H1 (cell line): ENCODE measurements at regions not wholly inside any gene's neighbourhood (a gene's known extent, or its start where the extent isn't known, plus 50 kb on each side); places are given as distances from the start of the nearest gene placed in this dataset.
A peak's percentile ranks its signal among the peaks of the same experiment; 100 is the strongest.

ENCODE experiments used
- CTCF ChIA-PET: fragments of 300-600 bp; sonication (Branson Sonifier 250); formaldehyde crosslinking; loops from one replicate; lab custom pipeline; 2021; ENCODE audit not compliant: partially characterized antibody; lab: Charles Lee
- POLR2A ChIA-PET: fragments of 300-600 bp; sonication (Branson Sonifier 250); formaldehyde crosslinking; loops from one replicate; lab custom pipeline; 2021; ENCODE audit warnings: inconsistent platforms; ENCODE audit not compliant: partially characterized antibody; lab: Charles Lee
- DNase-seq, 2 experiments: peaks; one replicate each; pipeline versions ENCODE4 v3.0.0 to v3.0.0-alpha.2; 2010 to 2022; ENCODE audit warnings: low spot score in 2 of 2, low read depth in 1 of 2, mixed read lengths in 1 of 2
- FAIRE-seq: peaks from 2 replicates; lab custom pipeline; 2011; peaks lifted over from hg19 to GRCh38; lab: Jason Lieb, UNC
- H2AFZ ChIP-seq: 2 replicates; pipeline ENCODE4 v1.8.1; 2012; ENCODE audit warnings: low read length, inconsistent platforms
- H2AK5ac ChIP-seq: 2 replicates; pipeline ENCODE4 v1.6.1; 2013; ENCODE audit warnings: low read depth, low read length
- H2BK120ac ChIP-seq: replicated peaks from 2 replicates; pipeline ENCODE3; 2013; ENCODE audit warnings: low read depth, low read length, inconsistent platforms
- H2BK12ac ChIP-seq: 2 replicates; pipeline ENCODE4 v1.6.1; 2013; ENCODE audit warnings: low read depth, low read length
- H2BK15ac ChIP-seq: 2 replicates; pipeline ENCODE4 v1.6.1; 2013; ENCODE audit warnings: low read length
- H2BK20ac ChIP-seq: 2 replicates; pipeline ENCODE4 v1.6.1; 2013; ENCODE audit warnings: low read length
- H2BK5ac ChIP-seq: 2 replicates; pipeline ENCODE4 v1.6.1; 2013; ENCODE audit warnings: low read depth, low read length
- H3K14ac ChIP-seq: 2 replicates; pipeline ENCODE4 v1.6.1; 2013; ENCODE audit warnings: inconsistent platforms; ENCODE audit not compliant: insufficient read length
- H3K18ac ChIP-seq: 2 replicates; pipeline ENCODE4 v1.6.1; 2013; ENCODE audit warnings: low read length; ENCODE audit errors: extremely low read depth
- H3K23ac ChIP-seq: 2 replicates; pipeline ENCODE4 v1.6.1; 2013; ENCODE audit warnings: inconsistent platforms; ENCODE audit not compliant: insufficient read length
- H3K23me2 ChIP-seq: 2 replicates; pipeline ENCODE4 v1.6.1; 2013; ENCODE audit warnings: low read depth, low read length
- H3K27ac ChIP-seq: 2 replicates; pipeline ENCODE4 v1.6.1; 2011; ENCODE audit warnings: low read depth, low read length, inconsistent platforms
- H3K27me3 ChIP-seq, 4 experiments: replicated peaks in 1 of 4; 1 replicate in 1 of 4; 2 replicates in 3 of 4; pipeline versions ENCODE4 v1.6.1 to v1.8.1; 2011 to 2013; ENCODE audit warnings: low read length in 3 of 4, mild to moderate bottlenecking in 3 of 4, inconsistent platforms in 2 of 4, mixed read lengths in 2 of 4, moderate library complexity in 1 of 4; ENCODE audit not compliant: control insufficient read depth in 3 of 4, insufficient read depth in 3 of 4; ENCODE audit errors: extremely low read depth in 1 of 4
- H3K36me3 ChIP-seq, 4 experiments: 2 replicates each; pipeline versions ENCODE4 v1.6.1 to v1.8.1; 2011 to 2013; ENCODE audit warnings: mild to moderate bottlenecking in 4 of 4, low read length in 3 of 4, moderate library complexity in 2 of 4, control low read depth in 1 of 4, inconsistent platforms in 1 of 4; ENCODE audit not compliant: insufficient read depth in 4 of 4, control insufficient read depth in 2 of 4
- H3K4ac ChIP-seq: replicated peaks from 2 replicates; pipeline ENCODE3; 2013; ENCODE audit warnings: low read length, low read depth, mixed read lengths, inconsistent platforms; ENCODE audit not compliant: insufficient read length
- H3K4me1 ChIP-seq, 4 experiments: replicated peaks in 1 of 4; 1 replicate in 1 of 4; 2 replicates in 3 of 4; pipeline versions ENCODE4 v1.6.1 to v1.8.1; 2011 to 2013; ENCODE audit warnings: low read length in 3 of 4, inconsistent platforms in 2 of 4, mixed read lengths in 1 of 4; ENCODE audit not compliant: insufficient read depth in 4 of 4, control insufficient read depth in 3 of 4
- H3K4me2 ChIP-seq, 2 experiments: 2 replicates each; pipeline versions ENCODE4 v1.6.1 to v1.8.1; 2011 to 2013; ENCODE audit warnings: low read depth in 2 of 2, low read length in 2 of 2, control low read depth in 1 of 2, inconsistent platforms in 1 of 2, mild to moderate bottlenecking in 1 of 2; ENCODE audit not compliant: insufficient read depth in 1 of 2
- H3K4me3 ChIP-seq, 4 experiments: fragments of 200-600, 300-600 bp in 1 of 4; sonication (generic), shearing (Covaris generic), sonication (Bioruptor Twin) in 1 of 4; 2 replicates each; pipeline versions ENCODE4 v1.5.1 to v1.8.1; 2011 to 2016; ENCODE audit warnings: low read length in 4 of 4, low read depth in 3 of 4, control low read depth in 2 of 4, inconsistent platforms in 2 of 4, mild to moderate bottlenecking in 2 of 4, mixed read lengths in 1 of 4, moderate library complexity in 1 of 4; ENCODE audit not compliant: insufficient read depth in 2 of 4; ENCODE audit errors: extremely low read depth in 1 of 4
- H3K56ac ChIP-seq: replicated peaks from 2 replicates; pipeline ENCODE3; 2013; ENCODE audit warnings: low read depth, mild to moderate bottlenecking, mixed read lengths, low read length, inconsistent platforms; ENCODE audit not compliant: insufficient read length
- H3K79me1 ChIP-seq: 2 replicates; pipeline ENCODE4 v1.6.1; 2013; ENCODE audit warnings: low read depth, low read length, control low read depth
- H3K79me2 ChIP-seq, 2 experiments: 2 replicates each; pipeline versions ENCODE4 v1.6.1 to v1.8.1; 2012 to 2013; ENCODE audit warnings: low read length in 2 of 2, mild to moderate bottlenecking in 2 of 2, inconsistent platforms in 1 of 2; ENCODE audit not compliant: insufficient read depth in 2 of 2, control insufficient read depth in 1 of 2
- H3K9ac ChIP-seq, 4 experiments: replicated peaks in 1 of 4; 1 replicate in 1 of 4; 2 replicates in 3 of 4; pipeline versions ENCODE4 v1.6.1 to v1.8.1; 2011 to 2013; ENCODE audit warnings: low read depth in 3 of 4, low read length in 3 of 4, control low read depth in 2 of 4, mild to moderate bottlenecking in 2 of 4, moderate library complexity in 2 of 4, inconsistent platforms in 1 of 4; ENCODE audit errors: extremely low read depth in 1 of 4
- H3K9me3 ChIP-seq, 2 experiments: 2 replicates each; pipeline versions ENCODE4 v1.6.1 to v1.8.1; 2012 to 2013; ENCODE audit warnings: mild to moderate bottlenecking in 2 of 2, moderate library complexity in 2 of 2, control low read depth in 1 of 2, inconsistent platforms in 1 of 2, low read depth in 1 of 2, low read length in 1 of 2, mixed read lengths in 1 of 2; ENCODE audit not compliant: insufficient read depth in 2 of 2
- H4K20me1 ChIP-seq, 2 experiments: replicated peaks in 1 of 2; 2 replicates each; pipeline versions ENCODE3 to v1.8.1; 2011 to 2013; ENCODE audit warnings: inconsistent platforms in 2 of 2, low read length in 2 of 2, mild to moderate bottlenecking in 1 of 2; ENCODE audit not compliant: insufficient read depth in 2 of 2, control insufficient read depth in 1 of 2
- H4K5ac ChIP-seq: 2 replicates; pipeline ENCODE4 v1.6.1; 2013; ENCODE audit warnings: low read length, low read depth, mixed read lengths, inconsistent platforms; ENCODE audit not compliant: insufficient read length
- H4K8ac ChIP-seq: 2 replicates; pipeline ENCODE4 v1.8.0; 2013; ENCODE audit warnings: mild to moderate bottlenecking, moderate library complexity, low read length, inconsistent platforms; ENCODE audit not compliant: insufficient read depth; ENCODE audit errors: extremely low read depth
- H4K91ac ChIP-seq: replicated peaks from 2 replicates; pipeline ENCODE3; 2013; ENCODE audit warnings: low read length, mixed read lengths, inconsistent platforms; ENCODE audit not compliant: insufficient read length
- JUN ChIP-seq: IDR thresholded peaks from 2 replicates; pipeline ENCODE4 v1.6.1; 2011; ENCODE audit warnings: low read depth, mild to moderate bottlenecking, improper control_type of control experiment, low read length
- PHF8 ChIP-seq: fragments of 200-600 bp; sonication (generic); conservative IDR thresholded peaks from 2 replicates; pipeline ENCODE4 v1.7.1; 2012; ENCODE audit warnings: low read depth, mild to moderate bottlenecking, inconsistent platforms, low read length, moderate library complexity
- SAP30 ChIP-seq: fragments of 300-600 bp; sonication (generic); IDR thresholded peaks from 2 replicates; pipeline ENCODE4 v1.7.1; 2012; ENCODE audit warnings: low read length, moderate library complexity, mild to moderate bottlenecking, inconsistent platforms; ENCODE audit not compliant: insufficient read depth, insufficient replicate concordance
- WGBS, 2 experiments: shearing (Covaris generic) in 1 of 2; methylation state at CpG; one replicate each; pipeline versions ENCODE4 v1.1.6 to v1.1.7; 2013 to 2015; ENCODE audit warnings: low lambda C conversion rate in 2 of 2, mixed read lengths in 2 of 2, inconsistent platforms in 1 of 2, low coverage in 1 of 2, missing lambda C conversion rate in 1 of 2; ENCODE audit not compliant: insufficient replicate concordance in 2 of 2, insufficient coverage in 1 of 2, insufficient read length in 1 of 2; ENCODE audit errors: extremely low coverage in 1 of 2, missing lambda C conversion rate in 1 of 2; 5-methylcytosine and 5-hydroxymethylcytosine counted together

DNA sequence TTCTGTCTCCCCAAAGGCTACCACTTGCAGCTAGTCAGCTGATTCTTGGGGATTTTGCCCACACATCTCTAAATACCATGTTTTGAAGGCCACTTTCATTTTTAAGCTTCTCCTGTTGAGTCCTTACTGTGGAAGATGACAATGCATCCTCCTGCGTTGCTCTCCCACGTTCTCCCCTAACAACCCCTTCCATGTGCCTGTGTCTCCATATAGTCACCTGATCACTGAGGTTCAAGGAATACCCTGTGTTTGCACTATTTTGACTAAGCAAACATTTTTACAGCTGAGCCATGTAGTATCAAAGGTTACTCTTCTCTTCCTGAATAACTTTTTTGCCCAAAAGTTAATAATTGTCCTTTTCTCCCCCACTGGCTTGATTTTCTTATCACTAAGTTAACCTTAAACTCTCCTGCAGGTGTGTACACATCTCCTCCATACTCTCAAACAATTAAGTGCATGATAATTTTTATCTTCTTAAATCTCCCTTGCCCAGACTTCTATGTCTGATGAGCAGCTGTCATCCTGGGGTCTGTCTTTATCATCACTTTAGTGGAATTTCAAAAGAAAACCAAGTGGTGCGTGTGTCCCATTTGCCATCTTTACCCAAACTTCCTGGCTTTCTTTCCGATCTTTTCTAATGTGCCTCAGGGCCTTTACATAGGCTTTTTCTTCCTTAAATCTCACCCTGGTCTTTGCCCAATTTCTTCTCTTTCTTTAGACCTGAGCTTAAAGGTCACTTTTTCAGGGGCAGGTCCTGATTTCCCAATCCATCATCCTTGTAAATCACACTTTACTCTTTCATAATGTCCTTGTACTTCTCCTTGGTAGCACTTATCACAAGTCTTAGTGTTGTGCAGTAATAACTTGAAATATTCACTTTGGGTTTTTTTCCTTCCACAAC lies 85.2 kb upstream of the SPATS2L start:
- no peak overlapping the region for H2BK5ac ChIP-seq
- H3K56ac ChIP-seq, result no peak overlapping the region
- no peaks in the 10 kb centered on the region for H3K27me3 ChIP-seq
- DNase-seq, result no peak
- no peaks in the 10 kb centered on the region for H3K23me2 ChIP-seq
- WGBS, 2 experiments, result 88% methylated on average over 4 of the region's 4 CpGs; no CpG with 5 or more reads in 1 of the 2 experiments
- H3K9me3 ChIP-seq, result no peaks in the 10 kb centered on the region
- H2BK20ac ChIP-seq, result peak overlapping the region; percentile 95
- H3K18ac ChIP-seq, result no peak overlapping the region
- no peak overlapping the region for H2AFZ ChIP-seq
- H3K4ac ChIP-seq, result no peak overlapping the region
- H3K9ac ChIP-seq, result no peak overlapping the region
- FAIRE-seq, result no peak
- peak overlapping the region; percentile 45 for H4K91ac ChIP-seq
- H2BK120ac ChIP-seq, result peak overlapping the region; percentile 25
- no peaks in the 10 kb centered on the region for H3K36me3 ChIP-seq
- 0 out of 2 replicates have a peak overlapping the region, but pooled peaks have one; percentile 42 for H2BK12ac ChIP-seq
- no peak overlapping the region for H2AK5ac ChIP-seq
- no peak overlapping the region for H3K23ac ChIP-seq
- ChIA-PET CTCF (no interaction called here), POLR2A (no interaction called here)
- no peaks in the 10 kb centered on the region for H4K20me1 ChIP-seq
- no peak overlapping the region for H3K14ac ChIP-seq
- H4K8ac ChIP-seq, result no peak overlapping the region
- TF ChIP-seq JUN (no peak), PHF8 (no peak), SAP30 (no peak)
- H3K79me2 ChIP-seq, result no peaks in the 10 kb centered on the region
- peaks cover 0 to 3% (median 1%) of the 10 kb centered on the region in 4 experiments; a peak in 2 of 7 replicates for H3K4me1 ChIP-seq
- H2BK15ac ChIP-seq, result no peak overlapping the region
- no peak overlapping the region for H3K27ac ChIP-seq
- H3K4me2 ChIP-seq, result no peak overlapping the region
- no peak overlapping the region for H3K4me3 ChIP-seq
- no peak overlapping the region for H4K5ac ChIP-seq
- no peaks in the 10 kb centered on the region for H3K79me1 ChIP-seq
